Caco-2 (cell line): ENCODE measurements at regions not wholly inside any gene's neighbourhood (a gene's known extent, or its start where the extent isn't known, plus 50 kb on each side); places are given as distances from the start of the nearest gene placed in this dataset.

Source experiments
- BruUV-seq: library from RNA; stranded (reverse); fragments of 400-500 nt; replicated peaks from 2 replicates; lab custom pipeline; 2021; lab: Mats Ljungman, UMichigan
- CTCF ChIA-PET: fragments of 300-600 bp; sonication (Branson Sonifier 250); formaldehyde crosslinking; loops from one replicate; lab custom pipeline; 2022; ENCODE audit warnings: antibody characterized with exemption; lab: Charles Lee
- POLR2A ChIA-PET: fragments of 300-600 bp; sonication (Branson Sonifier 250); formaldehyde crosslinking; loops from one replicate; lab custom pipeline; 2022; ENCODE audit warnings: antibody characterized with exemption; lab: Charles Lee
- DNase-seq, 2 experiments: peaks; one replicate each; pipeline versions ENCODE4 v3.0.0 to v3.0.0-alpha.2; 2020 to 2022
- H3K27me3 ChIP-seq: replicated peaks from 2 replicates; pipeline ENCODE4 v1.6.0; 2011; ENCODE audit warnings: low read length; ENCODE audit not compliant: control insufficient read depth, insufficient read depth
- H3K36me3 ChIP-seq: 2 replicates; pipeline ENCODE4 v1.5.1; 2011; ENCODE audit warnings: low read length; ENCODE audit not compliant: control insufficient read depth, insufficient read depth
- H3K4me1 ChIP-seq: fragments of 250-450 bp; sonication (Bioruptor Pico); 2 replicates; pipeline ENCODE4 v1.5.1; 2020; ENCODE audit warnings: mild to moderate bottlenecking
- H3K4me3 ChIP-seq: 2 replicates; pipeline ENCODE4 v1.5.1; 2011; ENCODE audit warnings: low read depth, mild to moderate bottlenecking, control low read depth, low read length
- H3K9me3 ChIP-seq: fragments of 250-450 bp; sonication (Bioruptor Pico); 2 replicates; pipeline ENCODE4 v1.5.1; 2020; ENCODE audit warnings: mild to moderate bottlenecking, moderate library complexity
- H3K27ac Mint-ChIP-seq: one replicate; pipeline ENCODE4 v1.8.0; 2022; ENCODE audit warnings: mixed read lengths; ENCODE audit not compliant: unreplicated experiment
- H3K27me3 Mint-ChIP-seq: one replicate; pipeline ENCODE4 v1.8.0; 2022; ENCODE audit warnings: mixed read lengths; ENCODE audit not compliant: insufficient read depth, unreplicated experiment
- H3K36me3 Mint-ChIP-seq: one replicate; pipeline ENCODE4 v1.8.0; 2022; ENCODE audit warnings: mild to moderate bottlenecking, mixed read lengths; ENCODE audit not compliant: insufficient read depth, unreplicated experiment
- H3K4me1 Mint-ChIP-seq: one replicate; pipeline ENCODE4 v1.8.0; 2022; ENCODE audit warnings: low read depth, mixed read lengths; ENCODE audit not compliant: unreplicated experiment
- H3K4me3 Mint-ChIP-seq: one replicate; pipeline ENCODE4 v1.8.0; 2022; ENCODE audit warnings: mild to moderate bottlenecking, moderate library complexity, mixed read lengths; ENCODE audit not compliant: unreplicated experiment
- H3K9me3 Mint-ChIP-seq: one replicate; pipeline ENCODE4 v1.8.0; 2022; ENCODE audit warnings: mixed read lengths; ENCODE audit not compliant: unreplicated experiment
- CTCF ChIP-seq, 2 experiments: fragments of 200-600 bp in 1 of 2; IDR thresholded peaks; 1 replicate in 1 of 2; 2 replicates in 1 of 2; pipeline versions ENCODE4 v1.5.1 to v1.8.0; 2011 to 2022; ENCODE audit warnings: antibody characterized with exemption in 1 of 2, control low read depth in 1 of 2, inconsistent platforms in 1 of 2, low read depth in 1 of 2, low read length in 1 of 2, mild to moderate bottlenecking in 1 of 2, moderate library complexity in 1 of 2; ENCODE audit not compliant: insufficient read depth in 1 of 2, severe bottlenecking in 1 of 2, unreplicated experiment in 1 of 2
- intact Hi-C: fragments of 100-400 bp; cut with micrococcal nuclease; formaldehyde crosslinking; loops from one replicate; pipeline ENCODE4 v1.10.0; 2022; ENCODE audit not compliant: unreplicated experiment

GRCh38 chr6:156556811-156557210, 220.4 kb upstream of the ARID1B start:
- no peak overlapping the region for H3K27ac Mint-ChIP-seq
- H3K4me1 Mint-ChIP-seq = no peaks in the 10 kb centered on the region
- no TSS peak for BruUV-seq
- Histone ChIP-seq H3K36me3 (no peaks in the 10 kb centered on the region), H3K4me1 (no peaks in the 10 kb centered on the region), H3K9me3 (no peaks in the 10 kb centered on the region), H3K27me3 (no peaks in the 10 kb centered on the region), H3K4me3 (no peak overlapping the region)
- POLR2A ChIA-PET = no interaction called here
- intact Hi-C loops = no loop called here
- no peaks in the 10 kb centered on the region for H3K36me3 Mint-ChIP-seq
- no peak for DNase-seq
- H3K9me3 Mint-ChIP-seq = peaks cover 30% of the 10 kb centered on the region
- no peak for TF ChIP-seq CTCF (IDR thresholded peaks at IDR 0.05; ENCODE audit: insufficient read depth in 1 of 2, low read depth in 1 of 2, low read length in 1 of 2, severe bottlenecking in 1 of 2, unreplicated experiment in 1 of 2)
- H3K27me3 Mint-ChIP-seq = peaks cover 7% of the 10 kb centered on the region
- H3K4me3 Mint-ChIP-seq = no peak overlapping the region
- CTCF ChIA-PET = no interaction called here

GRCh38 chr6:156555116-156555515, 222.1 kb upstream of the ARID1B start:
- no peaks in the 10 kb centered on the region for H3K4me1 Mint-ChIP-seq
- H3K27me3 Mint-ChIP-seq = peaks cover 7% of the 10 kb centered on the region
- no peaks in the 10 kb centered on the region for H3K36me3 ChIP-seq
- ChIA-PET POLR2A (no interaction called here), CTCF (no interaction called here)
- no peak overlapping the region for H3K4me3 ChIP-seq
- intact Hi-C loops = no loop called here
- TF ChIP-seq CTCF (IDR thresholded peaks at IDR 0.05; ENCODE audit: insufficient read depth in 1 of 2, low read depth in 1 of 2, low read length in 1 of 2, severe bottlenecking in 1 of 2, unreplicated experiment in 1 of 2) = no peak
- no peaks in the 10 kb centered on the region for H3K27me3 ChIP-seq
- H3K27ac Mint-ChIP-seq = no peak overlapping the region
- no peaks in the 10 kb centered on the region for H3K9me3 ChIP-seq
- H3K4me1 ChIP-seq = no peaks in the 10 kb centered on the region
- H3K36me3 Mint-ChIP-seq = no peaks in the 10 kb centered on the region
- no peak overlapping the region for H3K4me3 Mint-ChIP-seq
- peaks cover 15% of the 10 kb centered on the region for H3K9me3 Mint-ChIP-seq
- BruUV-seq = no TSS peak
- no peak for DNase-seq

GRCh38 chr6:156554160-156554559, 223.0 kb upstream of the ARID1B start:
- no TSS peak for BruUV-seq
- no peak overlapping the region for H3K4me3 ChIP-seq
- Mint-ChIP-seq H3K4me1 (no peaks in the 10 kb centered on the region), H3K27ac (no peak overlapping the region), H3K36me3 (no peaks in the 10 kb centered on the region), H3K4me3 (no peak overlapping the region), H3K9me3 (peaks cover 8% of the 10 kb centered on the region), H3K27me3 (peaks cover 7% of the 10 kb centered on the region)
- H3K9me3 ChIP-seq = no peaks in the 10 kb centered on the region
- no peaks in the 10 kb centered on the region for H3K27me3 ChIP-seq
- TF ChIP-seq CTCF (IDR thresholded peaks at IDR 0.05; ENCODE audit: insufficient read depth in 1 of 2, low read depth in 1 of 2, low read length in 1 of 2, severe bottlenecking in 1 of 2, unreplicated experiment in 1 of 2) = no peak
- DNase-seq = no peak
- intact Hi-C loops = no loop called here
- CTCF ChIA-PET = no interaction called here
- POLR2A ChIA-PET = no interaction called here
- H3K36me3 ChIP-seq = no peaks in the 10 kb centered on the region
- H3K4me1 ChIP-seq = no peaks in the 10 kb centered on the region
